ENCODE measurements at regions not wholly inside any gene's neighbourhood (a gene's known extent, or its start where the extent isn't known, plus 50 kb on each side); places are given as distances from the start of the nearest gene placed in this dataset.

- H3K4me2 ChIP-seq (ENCODE audit: low read length), result no peak overlapping the region
- TF ChIP-seq TCF7L2 (IDR thresholded peaks at IDR 0.05; ENCODE audit: borderline replicate concordance, extremely low read depth, insufficient read depth, insufficient read length), result no peak
- no peak for TF ChIP-seq SP1 (IDR thresholded peaks at IDR 0.05; ENCODE audit: low read depth)
- TF ChIP-seq POLR2A (IDR thresholded peaks at IDR 0.05; ENCODE audit: borderline replicate concordance, extremely low read depth, insufficient read depth, insufficient read length), result no peak
- TF ChIP-seq JUND (IDR thresholded peaks at IDR 0.05), result no peak
- TF ChIP-seq EZH2 (IDR thresholded peaks at IDR 0.05), result no peak
- TF ChIP-seq, protein P1, sequence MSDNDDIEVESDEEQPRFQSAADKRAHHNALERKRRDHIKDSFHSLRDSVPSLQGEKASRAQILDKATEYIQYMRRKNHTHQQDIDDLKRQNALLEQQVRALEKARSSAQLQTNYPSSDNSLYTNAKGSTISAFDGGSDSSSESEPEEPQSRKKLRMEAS (IDR thresholded peaks at IDR 0.05), result no peak
- TF ChIP-seq CTCF (IDR thresholded peaks at IDR 0.05 in 2 of 3, conservative IDR thresholded peaks at IDR 0.05 in 1 of 3; ENCODE audit: borderline replicate concordance in 1 of 3, insufficient read depth in 1 of 3, low read depth in 2 of 3, low read length in 2 of 3), result no peak
- TF ChIP-seq, protein P2, sequence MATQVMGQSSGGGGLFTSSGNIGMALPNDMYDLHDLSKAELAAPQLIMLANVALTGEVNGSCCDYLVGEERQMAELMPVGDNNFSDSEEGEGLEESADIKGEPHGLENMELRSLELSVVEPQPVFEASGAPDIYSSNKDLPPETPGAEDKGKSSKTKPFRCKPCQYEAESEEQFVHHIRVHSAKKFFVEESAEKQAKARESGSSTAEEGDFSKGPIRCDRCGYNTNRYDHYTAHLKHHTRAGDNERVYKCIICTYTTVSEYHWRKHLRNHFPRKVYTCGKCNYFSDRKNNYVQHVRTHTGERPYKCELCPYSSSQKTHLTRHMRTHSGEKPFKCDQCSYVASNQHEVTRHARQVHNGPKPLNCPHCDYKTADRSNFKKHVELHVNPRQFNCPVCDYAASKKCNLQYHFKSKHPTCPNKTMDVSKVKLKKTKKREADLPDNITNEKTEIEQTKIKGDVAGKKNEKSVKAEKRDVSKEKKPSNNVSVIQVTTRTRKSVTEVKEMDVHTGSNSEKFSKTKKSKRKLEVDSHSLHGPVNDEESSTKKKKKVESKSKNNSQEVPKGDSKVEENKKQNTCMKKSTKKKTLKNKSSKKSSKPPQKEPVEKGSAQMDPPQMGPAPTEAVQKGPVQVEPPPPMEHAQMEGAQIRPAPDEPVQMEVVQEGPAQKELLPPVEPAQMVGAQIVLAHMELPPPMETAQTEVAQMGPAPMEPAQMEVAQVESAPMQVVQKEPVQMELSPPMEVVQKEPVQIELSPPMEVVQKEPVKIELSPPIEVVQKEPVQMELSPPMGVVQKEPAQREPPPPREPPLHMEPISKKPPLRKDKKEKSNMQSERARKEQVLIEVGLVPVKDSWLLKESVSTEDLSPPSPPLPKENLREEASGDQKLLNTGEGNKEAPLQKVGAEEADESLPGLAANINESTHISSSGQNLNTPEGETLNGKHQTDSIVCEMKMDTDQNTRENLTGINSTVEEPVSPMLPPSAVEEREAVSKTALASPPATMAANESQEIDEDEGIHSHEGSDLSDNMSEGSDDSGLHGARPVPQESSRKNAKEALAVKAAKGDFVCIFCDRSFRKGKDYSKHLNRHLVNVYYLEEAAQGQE (IDR thresholded peaks at IDR 0.05; ENCODE audit: low read depth), result no peak
- no peak for TF ChIP-seq CEBPB (IDR thresholded peaks at IDR 0.05; ENCODE audit: low read depth)
- TF ChIP-seq, protein P3, sequence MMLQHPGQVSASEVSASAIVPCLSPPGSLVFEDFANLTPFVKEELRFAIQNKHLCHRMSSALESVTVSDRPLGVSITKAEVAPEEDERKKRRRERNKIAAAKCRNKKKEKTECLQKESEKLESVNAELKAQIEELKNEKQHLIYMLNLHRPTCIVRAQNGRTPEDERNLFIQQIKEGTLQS (IDR thresholded peaks at IDR 0.05), result no peak
- TF ChIP-seq, protein P4, sequence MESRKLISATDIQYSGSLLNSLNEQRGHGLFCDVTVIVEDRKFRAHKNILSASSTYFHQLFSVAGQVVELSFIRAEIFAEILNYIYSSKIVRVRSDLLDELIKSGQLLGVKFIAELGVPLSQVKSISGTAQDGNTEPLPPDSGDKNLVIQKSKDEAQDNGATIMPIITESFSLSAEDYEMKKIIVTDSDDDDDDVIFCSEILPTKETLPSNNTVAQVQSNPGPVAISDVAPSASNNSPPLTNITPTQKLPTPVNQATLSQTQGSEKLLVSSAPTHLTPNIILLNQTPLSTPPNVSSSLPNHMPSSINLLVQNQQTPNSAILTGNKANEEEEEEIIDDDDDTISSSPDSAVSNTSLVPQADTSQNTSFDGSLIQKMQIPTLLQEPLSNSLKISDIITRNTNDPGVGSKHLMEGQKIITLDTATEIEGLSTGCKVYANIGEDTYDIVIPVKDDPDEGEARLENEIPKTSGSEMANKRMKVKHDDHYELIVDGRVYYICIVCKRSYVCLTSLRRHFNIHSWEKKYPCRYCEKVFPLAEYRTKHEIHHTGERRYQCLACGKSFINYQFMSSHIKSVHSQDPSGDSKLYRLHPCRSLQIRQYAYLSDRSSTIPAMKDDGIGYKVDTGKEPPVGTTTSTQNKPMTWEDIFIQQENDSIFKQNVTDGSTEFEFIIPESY (IDR thresholded peaks at IDR 0.05; ENCODE audit: extremely low read depth, insufficient replicate concordance, low read length), result no peak
- no peak for TF ChIP-seq CBX3 (IDR thresholded peaks at IDR 0.05; ENCODE audit: low read depth)
- TF ChIP-seq YY1 (IDR thresholded peaks at IDR 0.05; ENCODE audit: extremely low read depth, insufficient replicate concordance, low read depth, low read length), result no peak
- TF ChIP-seq RAD21 (IDR thresholded peaks at IDR 0.05; ENCODE audit: low read depth), result no peak
- no peak for TF ChIP-seq ZFX (IDR thresholded peaks at IDR 0.05)
- no peak for TF ChIP-seq FOSL1 (IDR thresholded peaks at IDR 0.05; ENCODE audit: low read depth)
- TF ChIP-seq EGR1 (IDR thresholded peaks at IDR 0.05; ENCODE audit: low read depth), result no peak
- no peak for TF ChIP-seq ZNF274 (IDR thresholded peaks at IDR 0.05; ENCODE audit: low read depth, low read length)
- no peak for TF ChIP-seq SRF (IDR thresholded peaks at IDR 0.05; ENCODE audit: low read depth)
- no peak for TF ChIP-seq SIN3A (IDR thresholded peaks at IDR 0.05; ENCODE audit: low read depth)
- POLR2A ChIA-PET, result no interaction called here
These were observed 51.8 kb upstream of the GPI start for GRCh38 chr19:34313188-34313587.

More at GRCh38 chr19:34313188-34313587, 51.8 kb upstream of the GPI start:
- no peak for ATAC-seq
- Histone ChIP-seq H3K79me2 (ENCODE audit: insufficient read depth, low read length) (peaks cover 2% of the 10 kb centered on the region; the same call in 1 of the 2 replicates), H3K4me1 (ENCODE audit: control insufficient read depth in 1 of 2, insufficient read depth in 2 of 2, low read length in 2 of 2) (peaks cover 10 to 23% of the 10 kb centered on the region in 2 experiments; a peak in 3 of 4 replicates), H3K36me3 (ENCODE audit: control insufficient read depth in 1 of 2, insufficient read depth in 2 of 2, low read length in 2 of 2) (no peaks in the 10 kb centered on the region), H3K9me3 (ENCODE audit: control insufficient read depth in 1 of 2, insufficient read depth in 1 of 2, low read depth in 1 of 2, low read length in 2 of 2) (no peaks in the 10 kb centered on the region), H3K4me3 (replicated peaks in 1 of 2; ENCODE audit: low read depth in 1 of 2, low read length in 2 of 2) (no peak overlapping the region), H3K27me3 (ENCODE audit: insufficient read depth, low read length) (no peaks in the 10 kb centered on the region), H3K9me2 (ENCODE audit: insufficient read depth) (no peaks in the 10 kb centered on the region), H2AFZ (ENCODE audit: low read depth, low read length, poor library complexity, severe bottlenecking) (no peak overlapping the region), H3K27ac (ENCODE audit: low read depth, low read length) (no peak overlapping the region), H4K20me1 (ENCODE audit: insufficient read depth) (no peaks in the 10 kb centered on the region), H3K9ac (ENCODE audit: low read length) (no peak overlapping the region)
- intact Hi-C loops (cut with micrococcal nuclease), result no loop called here
- no peak for DNase-seq (ENCODE audit: low read depth, low spot score)
- ChIA-PET CTCF (no interaction called here), RAD21 (ENCODE audit: low non-redundant PET in 1 of 2, low total read pairs in 2 of 2, uncharacterized antibody in 2 of 2, unreplicated experiment in 2 of 2) (no interaction called here)
- no TSS peak for BruUV-seq (replicated peaks)

Data from HCT116 (cell line).